Neutrophil (primary cell): ENCODE measurements at regions not wholly inside any gene's neighbourhood (a gene's known extent, or its start where the extent isn't known, plus 50 kb on each side); places are given as distances from the start of the nearest gene placed in this dataset.
"Not testable (repeated sequence)": the region's sequence is repeated elsewhere in the genome, so short reads cannot be mapped to it uniquely, and the experiment has no call there.

ENCODE experiments used
- H3K27ac ChIP-seq: fragments of 200-600 bp; sonication (generic); 2 replicates; pipeline ENCODE4 v1.5.1; 2016; ENCODE audit warnings: mild to moderate bottlenecking, moderate library complexity
- H3K27me3 ChIP-seq: fragments of 200-600 bp; sonication (generic); 2 replicates; pipeline ENCODE4 v1.6.0; 2016; ENCODE audit warnings: mild to moderate bottlenecking
- H3K36me3 ChIP-seq: fragments of 200-600 bp; sonication (generic); 2 replicates; pipeline ENCODE4 v1.5.1; 2017
- H3K4me1 ChIP-seq, 2 experiments: fragments of 200-600 bp in 1 of 2; sonication (generic) in 1 of 2; 1 replicate in 1 of 2; 2 replicates in 1 of 2; pipeline versions ENCODE4 v1.5.1 to v1.6.1; 2013 to 2016; ENCODE audit warnings: low read depth in 1 of 2, low read length in 1 of 2, mild to moderate bottlenecking in 1 of 2, moderate library complexity in 1 of 2; ENCODE audit not compliant: control insufficient read depth in 1 of 2, insufficient read depth in 1 of 2
- H3K4me3 ChIP-seq, 2 experiments: fragments of 200-600 bp in 1 of 2; sonication (generic) in 1 of 2; 1 replicate in 1 of 2; 2 replicates in 1 of 2; pipeline ENCODE4 v1.5.1; 2013 to 2016; ENCODE audit warnings: low read depth in 1 of 2, low read length in 1 of 2, mild to moderate bottlenecking in 1 of 2, moderate library complexity in 1 of 2
- H3K9me3 ChIP-seq: fragments of 200-600 bp; sonication (generic); 2 replicates; pipeline ENCODE4 v1.5.1; 2016
- CTCF ChIP-seq: fragments of 200-600 bp; sonication (generic); IDR thresholded peaks from 2 replicates; pipeline ENCODE4 v1.5.1; 2016; ENCODE audit warnings: antibody characterized with exemption

- H3K27me3 ChIP-seq, result no peaks in the 10 kb centered on the region
- no peak overlapping the region for H3K4me3 ChIP-seq
- no peak overlapping the region for H3K27ac ChIP-seq
- no peak for TF ChIP-seq CTCF
- H3K36me3 ChIP-seq, result no peaks in the 10 kb centered on the region
- H3K9me3 ChIP-seq, result no peaks in the 10 kb centered on the region
- no peaks in the 10 kb centered on the region for H3K4me1 ChIP-seq
These were observed 258.6 kb downstream of the STIM2 start for GRCh38 chr4:27119239-27119638.

GRCh38 chr4:27121830-27122229 lies 261.2 kb downstream of the STIM2 start:
- Histone ChIP-seq H3K27ac (no peak overlapping the region), H3K36me3 (no peaks in the 10 kb centered on the region)

GRCh38 chr4:27123123-27123768 lies 262.6 kb downstream of the STIM2 start:
- Histone ChIP-seq H3K27ac (no peak overlapping the region), H3K4me3 (no peak overlapping the region), H3K9me3 (no peaks in the 10 kb centered on the region), H3K36me3 (no peaks in the 10 kb centered on the region), H3K27me3 (no peaks in the 10 kb centered on the region), H3K4me1 (no peaks in the 10 kb centered on the region)
- TF ChIP-seq CTCF, result no peak

More at GRCh38 chr4:27121830-27122229, 261.2 kb downstream of the STIM2 start:
- no peak overlapping the region for H3K4me3 ChIP-seq
- H3K27me3 ChIP-seq, result no peaks in the 10 kb centered on the region
- TF ChIP-seq CTCF, result no peak
- H3K9me3 ChIP-seq, result no peaks in the 10 kb centered on the region
- H3K4me1 ChIP-seq, result no peaks in the 10 kb centered on the region

- Histone ChIP-seq H3K4me1 (no peaks in the 10 kb centered on the region), H3K27ac (no peak overlapping the region), H3K9me3 (no peaks in the 10 kb centered on the region), H3K4me3 (no peak overlapping the region), H3K36me3 (no peaks in the 10 kb centered on the region), H3K27me3 (no peaks in the 10 kb centered on the region)
- no peak for TF ChIP-seq CTCF
These were observed 263.1 kb downstream of the STIM2 start for GRCh38 chr4:27123769-27124124.

- H3K27me3 ChIP-seq, H3K27ac ChIP-seq, H3K4me3 ChIP-seq, H3K36me3 ChIP-seq, H3K4me1 ChIP-seq, H3K9me3 ChIP-seq: not testable (repeated sequence)
These were observed 266.3 kb downstream of the STIM2 start for GRCh38 chr4:27126895-27127294.

- no peaks in the 10 kb centered on the region for H3K36me3 ChIP-seq
- TF ChIP-seq CTCF, result no peak
- H3K27ac ChIP-seq, result no peak overlapping the region
- H3K27me3 ChIP-seq, result no peaks in the 10 kb centered on the region
- H3K9me3 ChIP-seq, result no peaks in the 10 kb centered on the region
- no peaks in the 10 kb centered on the region for H3K4me1 ChIP-seq
- H3K4me3 ChIP-seq, result no peak overlapping the region
These were observed 267.8 kb downstream of the STIM2 start for GRCh38 chr4:27128443-27128842.
